MCF 10A (cell line): ENCODE measurements at regions not wholly inside any gene's neighbourhood (a gene's known extent, or its start where the extent isn't known, plus 50 kb on each side); places are given as distances from the start of the nearest gene placed in this dataset.

ENCODE experiments used
- BruUV-seq: library from RNA; stranded (reverse); fragments of 400-500 nt; replicated peaks from 2 replicates; lab custom pipeline; 2021; lab: Mats Ljungman, UMichigan
- CTCF ChIA-PET: fragments of 300-600 bp; sonication (Branson Sonifier 250); formaldehyde crosslinking; extraction: SDS; loops from one replicate; lab custom pipeline; 2021; ENCODE audit warnings: antibody characterized with exemption, inconsistent platforms; lab: Yijun Ruan, JAX
- POLR2A ChIA-PET: fragments of 300-600, 350-650 bp; sonication (Branson Sonifier 250); formaldehyde crosslinking; extraction: SDS; loops from one replicate; lab custom pipeline; 2020; ENCODE audit warnings: antibody characterized with exemption, inconsistent platforms; lab: Yijun Ruan, JAX
- DNase-seq: peaks from one replicate; pipeline ENCODE4 v3.0.0-alpha.2; 2018; ENCODE audit not compliant: unreplicated experiment
- H3K27ac Mint-ChIP-seq: one replicate; pipeline ENCODE4 v1.8.0; 2022; ENCODE audit warnings: mild to moderate bottlenecking, low read depth, mixed read lengths; ENCODE audit not compliant: unreplicated experiment
- H3K27me3 Mint-ChIP-seq: one replicate; pipeline ENCODE4 v1.8.0; 2022; ENCODE audit warnings: mixed read lengths; ENCODE audit not compliant: insufficient read depth, unreplicated experiment
- H3K36me3 Mint-ChIP-seq: one replicate; pipeline ENCODE4 v1.8.0; 2022; ENCODE audit warnings: mild to moderate bottlenecking, moderate library complexity, mixed read lengths; ENCODE audit not compliant: insufficient read depth, unreplicated experiment
- H3K4me1 Mint-ChIP-seq: one replicate; pipeline ENCODE4 v1.8.0; 2022; ENCODE audit warnings: mixed read lengths; ENCODE audit not compliant: insufficient read depth, unreplicated experiment
- H3K4me3 Mint-ChIP-seq: one replicate; pipeline ENCODE4 v1.8.0; 2022; ENCODE audit warnings: mild to moderate bottlenecking, moderate library complexity, mixed read lengths; ENCODE audit not compliant: unreplicated experiment
- H3K9me3 Mint-ChIP-seq: one replicate; pipeline ENCODE4 v1.8.0; 2022; ENCODE audit warnings: mixed read lengths; ENCODE audit not compliant: unreplicated experiment
- CTCF ChIP-seq: fragments of 200-600 bp; IDR thresholded peaks from one replicate; pipeline ENCODE4 v1.8.0; 2022; ENCODE audit warnings: antibody characterized with exemption, mild to moderate bottlenecking; ENCODE audit not compliant: unreplicated experiment
- intact Hi-C: fragments of 100-400 bp; cut with micrococcal nuclease; formaldehyde crosslinking; loops from 2 replicates; pipeline ENCODE4 v1.14.1; 2022

DNA sequence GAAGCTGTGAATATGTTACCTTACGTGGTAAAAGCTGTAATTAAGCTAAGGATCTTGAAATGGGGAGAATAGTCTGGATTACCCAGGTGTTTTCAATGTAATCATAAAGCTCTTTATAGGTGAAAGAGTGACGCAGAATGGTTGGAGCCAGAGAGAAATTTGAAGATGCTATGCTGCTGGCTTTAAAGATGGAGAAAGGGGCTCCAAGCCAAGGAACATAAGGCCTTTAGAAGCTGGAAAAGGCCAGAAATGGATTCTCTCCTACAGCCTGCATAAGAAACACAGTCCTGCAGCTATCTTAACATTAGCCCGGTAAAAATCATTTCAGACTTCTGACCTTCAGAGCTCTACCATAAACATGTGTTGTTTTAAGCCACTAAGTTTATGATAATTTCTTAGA is 243.3 kb upstream of the VLDLR start:
- POLR2A ChIA-PET = interaction anchor here (0.7 kb wide), 1 partner anchor 45 kb away, joined by 4 read pairs; no protein-coding TSS in a partner anchor
- H3K36me3 Mint-ChIP-seq = no peaks in the 10 kb centered on the region
- no peak overlapping the region for H3K4me3 Mint-ChIP-seq
- intact Hi-C loops = no loop called here
- no peak for TF ChIP-seq CTCF
- peaks cover 14% of the 10 kb centered on the region for H3K9me3 Mint-ChIP-seq
- no TSS peak for BruUV-seq
- CTCF ChIA-PET = no interaction called here
- peaks cover 25% of the 10 kb centered on the region for H3K27me3 Mint-ChIP-seq
- H3K27ac Mint-ChIP-seq = no peak overlapping the region
- no peak for DNase-seq
- H3K4me1 Mint-ChIP-seq = no peaks in the 10 kb centered on the region

DNA sequence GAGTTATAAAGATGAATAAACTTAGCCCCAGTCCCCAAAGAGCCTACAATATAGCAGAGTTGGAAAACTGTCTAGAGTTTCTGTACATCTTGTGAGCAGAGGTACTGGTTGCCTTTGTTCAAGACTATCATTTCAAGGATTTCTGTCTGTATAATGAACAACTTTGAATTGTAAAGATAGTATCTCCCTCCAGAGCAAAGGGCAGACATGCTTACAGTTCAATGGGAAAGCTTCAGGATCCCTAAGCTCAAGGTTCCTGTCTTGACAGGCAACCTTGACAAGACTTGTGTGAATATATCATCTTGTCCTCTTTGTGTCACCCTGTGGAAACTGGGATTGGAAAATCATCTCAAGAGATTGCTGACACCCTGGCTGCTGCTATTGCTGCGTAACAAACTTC is 242.8 kb upstream of the VLDLR start:
- peaks cover 30% of the 10 kb centered on the region for H3K27me3 Mint-ChIP-seq
- peaks cover 9% of the 10 kb centered on the region for H3K9me3 Mint-ChIP-seq
- DNase-seq = no peak
- no peaks in the 10 kb centered on the region for H3K36me3 Mint-ChIP-seq
- intact Hi-C loops = no loop called here
- H3K4me3 Mint-ChIP-seq = no peak overlapping the region
- ChIA-PET CTCF (interaction anchor here (0.6 kb wide), 1 partner anchor 384 kb away, joined by 3 read pairs; no protein-coding TSS in a partner anchor), POLR2A (interaction anchor here (0.6 kb wide), 1 partner anchor 196 kb away, joined by 3 read pairs; no protein-coding TSS in a partner anchor)
- no peak for TF ChIP-seq CTCF
- no peaks in the 10 kb centered on the region for H3K4me1 Mint-ChIP-seq
- no peak overlapping the region for H3K27ac Mint-ChIP-seq
- no TSS peak for BruUV-seq

GRCh38 chr9:2384741-2385140 is 236.8 kb upstream of the VLDLR start:
- TF ChIP-seq CTCF = no peak
- BruUV-seq = no TSS peak
- Mint-ChIP-seq H3K27me3 (peaks cover 30% of the 10 kb centered on the region), H3K36me3 (no peaks in the 10 kb centered on the region), H3K4me1 (peaks cover 2% of the 10 kb centered on the region), H3K9me3 (no peaks in the 10 kb centered on the region), H3K4me3 (no peak overlapping the region), H3K27ac (no peak overlapping the region)
- intact Hi-C loops = no loop called here
- ChIA-PET POLR2A (interaction anchor here (0.6 kb wide), 1 partner anchor 22 kb away, joined by 3 read pairs; no protein-coding TSS in a partner anchor), CTCF (no interaction called here)
- DNase-seq = no peak

GRCh38 chr9:2385746-2386145 is 235.8 kb upstream of the VLDLR start:
- H3K9me3 Mint-ChIP-seq = no peaks in the 10 kb centered on the region
- H3K36me3 Mint-ChIP-seq = no peaks in the 10 kb centered on the region
- TF ChIP-seq CTCF = no peak
- ChIA-PET CTCF (no interaction called here), POLR2A (no interaction called here)
- H3K27me3 Mint-ChIP-seq = peaks cover 29% of the 10 kb centered on the region
- intact Hi-C loops = no loop called here
- no TSS peak for BruUV-seq
- peaks cover 6% of the 10 kb centered on the region for H3K4me1 Mint-ChIP-seq
- H3K4me3 Mint-ChIP-seq = no peak overlapping the region
- no peak for DNase-seq
- H3K27ac Mint-ChIP-seq = no peak overlapping the region
